OCI-LY7 (cell line): ENCODE measurements at regions not wholly inside any gene's neighbourhood (a gene's known extent, or its start where the extent isn't known, plus 50 kb on each side); places are given as distances from the start of the nearest gene placed in this dataset.

Experiments
- BruUV-seq: library from RNA; stranded (reverse); fragments of 400-500 nt; replicated peaks from 2 replicates; lab custom pipeline; 2021; lab: Mats Ljungman, UMichigan
- CTCF ChIA-PET: fragments of 300-600 bp; sonication (Branson Sonifier 250); formaldehyde crosslinking; loops from one replicate; lab custom pipeline; 2022; ENCODE audit warnings: antibody characterized with exemption; ENCODE audit not compliant: unreplicated experiment; lab: Charles Lee
- POLR2A ChIA-PET: fragments of 300-600 bp; sonication (Branson Sonifier 250); formaldehyde crosslinking; loops from one replicate; lab custom pipeline; 2022; ENCODE audit warnings: antibody characterized with exemption; lab: Charles Lee
- DNase-seq: peaks from one replicate; pipeline ENCODE4 v3.0.0-alpha.2; 2015; ENCODE audit warnings: low spot score
- H2AFZ ChIP-seq: fragments of 200-600 bp; sonication (generic), shearing (Covaris generic); 2 replicates; pipeline ENCODE4 v1.6.1; 2014; ENCODE audit warnings: mild to moderate bottlenecking, antibody characterized with exemption, low read length, moderate library complexity
- H3K27ac ChIP-seq: fragments of 200-600 bp; sonication (generic); 2 replicates; pipeline ENCODE4 v1.5.1; 2014; ENCODE audit warnings: mixed run types, low read depth, mild to moderate bottlenecking, moderate library complexity, low read length, inconsistent platforms; ENCODE audit not compliant: poor library complexity, severe bottlenecking
- H3K36me3 ChIP-seq: fragments of 200-600 bp; sonication (generic); 2 replicates; pipeline ENCODE4 v1.6.1; 2014; ENCODE audit warnings: mild to moderate bottlenecking, antibody characterized with exemption, low read length, moderate library complexity, mixed read lengths; ENCODE audit not compliant: insufficient read depth
- H3K4me1 ChIP-seq: fragments of 200-600 bp; sonication (generic); 2 replicates; pipeline ENCODE4 v1.5.1; 2014; ENCODE audit warnings: mild to moderate bottlenecking, low read length; ENCODE audit not compliant: insufficient read depth, poor library complexity, severe bottlenecking
- H3K4me2 ChIP-seq: fragments of 200-600 bp; sonication (generic); 2 replicates; pipeline ENCODE4 v1.6.1; 2014; ENCODE audit warnings: mild to moderate bottlenecking, low read length
- H3K4me3 ChIP-seq: fragments of 200-600 bp; sonication (generic); 2 replicates; pipeline ENCODE4 v1.5.1; 2014; ENCODE audit warnings: mild to moderate bottlenecking, low read depth, low read length; ENCODE audit not compliant: poor library complexity, severe bottlenecking
- H3K79me2 ChIP-seq: fragments of 200-600 bp; sonication (generic); 2 replicates; pipeline ENCODE4 v1.6.1; 2016; ENCODE audit warnings: low read depth, mild to moderate bottlenecking, low read length, moderate library complexity, mixed read lengths; ENCODE audit not compliant: insufficient read depth
- H3K9me2 ChIP-seq: fragments of 200-600 bp; sonication (generic); 2 replicates; pipeline ENCODE4 v1.6.1; 2016; ENCODE audit warnings: mild to moderate bottlenecking, low read length, mixed read lengths; ENCODE audit not compliant: insufficient read depth
- H3K9me3 ChIP-seq: fragments of 200-600 bp; sonication (generic); 2 replicates; pipeline ENCODE4 v1.6.1; 2014; ENCODE audit warnings: mild to moderate bottlenecking, mixed run types, low read length, mixed read lengths
- H4K20me1 ChIP-seq: fragments of 200-600 bp; sonication (generic); 2 replicates; pipeline ENCODE4 v1.6.1; 2014; ENCODE audit warnings: mild to moderate bottlenecking, antibody characterized with exemption, low read length, moderate library complexity, mixed read lengths; ENCODE audit not compliant: insufficient read depth
- EZH2phosphoT487 ChIP-seq: fragments of 200-600 bp; sonication (generic); IDR thresholded peaks from 2 replicates; pipeline ENCODE4 v1.6.1; 2018; ENCODE audit warnings: low read depth, borderline replicate concordance, mild to moderate bottlenecking, mixed run types, antibody characterized with exemption, low read length, moderate library complexity, mixed read lengths
- intact Hi-C: fragments of 100-400 bp; cut with micrococcal nuclease; formaldehyde crosslinking; loops from one replicate; pipeline ENCODE4 v1.10.0; 2022; ENCODE audit not compliant: unreplicated experiment
- TF ChIP-seq, protein P1 (sequence below): fragments of 200-600 bp; sonication (generic); conservative IDR thresholded peaks from 2 replicates; pipeline ENCODE4 v1.5.1; 2014; ENCODE audit warnings: mild to moderate bottlenecking, antibody characterized with exemption, low read length, moderate library complexity, mixed read lengths

DNA sequence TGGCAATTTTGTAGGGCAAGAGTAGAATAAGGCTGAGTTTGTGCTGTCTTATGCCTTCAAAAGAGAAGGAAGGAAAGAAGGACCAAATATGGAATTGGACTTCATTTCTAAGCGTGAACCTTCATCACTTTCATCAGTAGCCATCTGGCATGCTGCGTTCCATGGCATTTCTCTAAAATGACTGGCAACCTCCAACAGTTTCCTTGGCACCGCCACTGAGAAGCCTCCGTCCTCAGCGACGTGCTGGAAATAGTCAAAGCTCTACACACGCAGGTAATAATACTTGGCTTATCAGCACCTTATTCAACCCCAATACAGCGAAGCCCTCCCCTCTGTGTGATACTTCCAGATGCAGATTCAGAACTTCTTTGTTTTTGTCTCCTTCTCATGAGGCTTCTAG lies 169.7 kb upstream of the CD180 start:
- TF ChIP-seq, protein P1, sequence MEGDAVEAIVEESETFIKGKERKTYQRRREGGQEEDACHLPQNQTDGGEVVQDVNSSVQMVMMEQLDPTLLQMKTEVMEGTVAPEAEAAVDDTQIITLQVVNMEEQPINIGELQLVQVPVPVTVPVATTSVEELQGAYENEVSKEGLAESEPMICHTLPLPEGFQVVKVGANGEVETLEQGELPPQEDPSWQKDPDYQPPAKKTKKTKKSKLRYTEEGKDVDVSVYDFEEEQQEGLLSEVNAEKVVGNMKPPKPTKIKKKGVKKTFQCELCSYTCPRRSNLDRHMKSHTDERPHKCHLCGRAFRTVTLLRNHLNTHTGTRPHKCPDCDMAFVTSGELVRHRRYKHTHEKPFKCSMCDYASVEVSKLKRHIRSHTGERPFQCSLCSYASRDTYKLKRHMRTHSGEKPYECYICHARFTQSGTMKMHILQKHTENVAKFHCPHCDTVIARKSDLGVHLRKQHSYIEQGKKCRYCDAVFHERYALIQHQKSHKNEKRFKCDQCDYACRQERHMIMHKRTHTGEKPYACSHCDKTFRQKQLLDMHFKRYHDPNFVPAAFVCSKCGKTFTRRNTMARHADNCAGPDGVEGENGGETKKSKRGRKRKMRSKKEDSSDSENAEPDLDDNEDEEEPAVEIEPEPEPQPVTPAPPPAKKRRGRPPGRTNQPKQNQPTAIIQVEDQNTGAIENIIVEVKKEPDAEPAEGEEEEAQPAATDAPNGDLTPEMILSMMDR = no peak
- TF ChIP-seq EZH2phosphoT487 = no peak
- Histone ChIP-seq H4K20me1 (no peaks in the 10 kb centered on the region), H3K4me3 (no peak overlapping the region), H3K4me1 (no peaks in the 10 kb centered on the region), H3K9me3 (no peaks in the 10 kb centered on the region), H3K79me2 (no peaks in the 10 kb centered on the region), H3K9me2 (no peaks in the 10 kb centered on the region), H2AFZ (no peak overlapping the region), H3K4me2 (no peak overlapping the region), H3K36me3 (no peaks in the 10 kb centered on the region), H3K27ac (no peak overlapping the region)
- intact Hi-C loops = no loop called here
- BruUV-seq = no TSS peak
- ChIA-PET POLR2A (no interaction called here), CTCF (no interaction called here)
- DNase-seq = no peak

DNA sequence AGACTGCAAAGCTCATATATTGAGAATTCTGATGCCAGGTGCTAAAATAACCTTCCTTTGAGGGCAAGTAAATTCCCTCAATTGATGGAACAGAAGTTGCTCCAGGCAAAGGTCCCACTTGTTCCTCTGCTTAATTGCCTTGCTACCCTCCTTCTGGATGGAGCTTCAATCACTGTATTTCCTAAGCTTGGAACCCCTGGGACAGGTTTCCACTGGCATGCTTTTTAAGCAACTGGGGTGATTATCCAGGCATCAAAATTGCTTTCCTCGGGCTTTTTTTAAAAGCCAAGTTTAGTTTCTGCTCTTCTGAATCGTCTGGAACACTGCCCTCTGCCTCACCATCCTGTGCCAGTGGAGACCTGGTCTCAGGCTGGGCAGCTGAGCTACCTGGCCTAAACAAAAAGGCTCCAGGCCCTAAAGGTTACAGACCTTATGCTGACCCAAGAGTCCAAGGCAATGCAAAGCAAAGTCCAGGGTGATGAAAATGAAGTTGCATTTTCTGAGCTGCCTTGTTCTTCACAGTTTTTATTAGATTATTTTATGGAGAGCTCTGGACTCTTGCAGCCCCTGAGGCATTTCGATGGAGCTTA lies 167.9 kb upstream of the CD180 start:
- H3K27ac ChIP-seq = no peak overlapping the region
- H3K36me3 ChIP-seq = no peaks in the 10 kb centered on the region
- no peak overlapping the region for H3K4me3 ChIP-seq
- ChIA-PET POLR2A (interaction anchor here (0.7 kb wide), 1 partner anchor 186 kb away, joined by 3 read pairs; no protein-coding TSS in a partner anchor), CTCF (no interaction called here)
- no peak for TF ChIP-seq EZH2phosphoT487
- TF ChIP-seq, protein P1 = no peak
- H4K20me1 ChIP-seq = no peaks in the 10 kb centered on the region
- H3K9me3 ChIP-seq = no peaks in the 10 kb centered on the region
- H3K4me2 ChIP-seq = no peak overlapping the region
- BruUV-seq = no TSS peak
- no peaks in the 10 kb centered on the region for H3K9me2 ChIP-seq
- no peak overlapping the region for H2AFZ ChIP-seq
- no peak for DNase-seq
- no peaks in the 10 kb centered on the region for H3K4me1 ChIP-seq
- H3K79me2 ChIP-seq = no peaks in the 10 kb centered on the region
- intact Hi-C loops = no loop called here

DNA sequence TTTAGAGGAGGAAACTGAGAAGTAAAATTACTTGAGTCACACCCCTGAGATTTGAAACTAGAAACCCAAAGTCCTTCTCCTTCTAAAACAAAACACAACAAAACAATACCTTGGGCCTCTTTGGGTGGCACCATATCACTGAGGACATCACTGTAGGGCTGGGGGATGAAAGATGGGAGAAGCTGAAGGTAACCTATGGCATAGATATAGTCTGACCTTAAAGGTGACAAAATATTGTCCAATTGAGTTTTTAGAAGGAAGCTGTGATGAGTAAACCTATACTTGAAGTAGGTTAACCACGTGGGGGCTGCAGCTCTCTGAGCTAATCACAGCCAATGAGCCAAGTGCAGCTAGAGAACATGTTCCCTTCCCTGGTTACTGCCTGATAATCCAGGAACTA lies 167.4 kb upstream of the CD180 start:
- TF ChIP-seq, protein P1 = no peak
- TF ChIP-seq EZH2phosphoT487 = no peak
- no peaks in the 10 kb centered on the region for H3K9me2 ChIP-seq
- intact Hi-C loops = no loop called here
- H3K27ac ChIP-seq = no peak overlapping the region
- POLR2A ChIA-PET = interaction anchor here (0.7 kb wide), 1 partner anchor 187 kb away, joined by 3 read pairs; no protein-coding TSS in a partner anchor
- H2AFZ ChIP-seq = no peak overlapping the region
- CTCF ChIA-PET = no interaction called here
- no peaks in the 10 kb centered on the region for H3K79me2 ChIP-seq
- no TSS peak for BruUV-seq
- H3K4me2 ChIP-seq = no peak overlapping the region
- no peak for DNase-seq
- H3K4me1 ChIP-seq = no peaks in the 10 kb centered on the region
- no peaks in the 10 kb centered on the region for H3K36me3 ChIP-seq
- no peaks in the 10 kb centered on the region for H3K9me3 ChIP-seq
- no peak overlapping the region for H3K4me3 ChIP-seq
- H4K20me1 ChIP-seq = no peaks in the 10 kb centered on the region
